Fibroblast of skin of scalp (primary cell): ENCODE measurements at regions not wholly inside any gene's neighbourhood (a gene's known extent, or its start where the extent isn't known, plus 50 kb on each side); places are given as distances from the start of the nearest gene placed in this dataset.

Experiments used
- DNase-seq: peaks from one replicate; pipeline ENCODE4 v3.0.0-alpha.2; 2013

DNA sequence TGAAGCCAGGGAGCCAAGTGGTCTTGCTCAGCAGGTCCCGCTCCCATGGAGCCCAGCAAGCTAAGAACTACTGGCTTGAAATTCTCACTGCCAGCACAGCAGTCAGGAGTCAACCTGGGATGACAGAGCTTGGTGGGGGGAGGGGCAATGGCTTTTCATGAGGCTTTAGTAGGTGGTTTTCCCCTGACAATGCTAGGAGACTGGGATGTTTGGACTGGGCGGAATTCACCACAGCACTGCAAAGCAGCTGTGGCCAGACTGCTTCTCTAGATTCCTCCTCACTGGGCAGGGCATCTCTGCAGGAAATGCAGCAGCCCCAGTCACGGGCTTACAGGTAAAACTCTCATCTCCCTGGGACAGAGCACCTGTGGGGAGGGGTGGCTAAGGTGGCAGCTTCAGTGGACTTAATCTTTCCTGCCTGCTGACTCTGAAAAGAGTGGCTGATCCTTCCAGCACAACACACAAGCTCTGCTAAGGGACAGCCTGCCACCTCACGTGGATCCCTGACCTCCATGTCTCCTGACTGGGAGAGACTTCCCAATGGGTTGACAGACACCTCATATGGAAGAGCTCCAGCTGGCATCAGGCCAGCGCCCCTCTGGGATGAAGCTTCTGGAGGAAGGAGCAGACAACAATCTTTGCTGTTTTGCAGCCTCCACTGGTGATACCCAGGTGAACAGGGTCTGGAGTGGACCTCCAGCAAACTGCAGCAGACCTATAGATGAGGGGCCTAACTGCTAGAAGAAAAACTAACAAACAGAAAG lies 349.7 kb upstream of the ST6GAL2 start:
- no peak for DNase-seq

DNA sequence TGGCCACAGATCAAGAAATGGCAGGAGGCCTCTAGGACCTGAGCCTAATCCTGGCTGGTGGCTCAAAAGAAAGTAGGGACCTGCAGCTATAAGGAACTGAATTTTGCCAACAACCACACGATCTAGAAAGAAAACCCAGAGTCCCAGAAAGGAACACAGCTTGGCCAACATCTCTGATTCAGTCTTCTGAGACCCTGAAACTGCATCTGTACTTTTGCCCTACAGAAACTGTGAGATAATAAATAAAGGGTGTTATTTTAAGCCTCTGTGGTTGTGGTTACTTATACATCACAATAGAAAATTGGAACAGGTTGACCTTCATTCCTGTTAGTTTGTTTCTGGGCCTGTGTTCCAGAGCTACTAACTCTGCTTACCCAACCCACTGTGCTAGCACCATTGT lies 356.8 kb upstream of the ST6GAL2 start:
- no peak for DNase-seq

- DNase-seq, result no peak
These were observed 363.0 kb upstream of the ST6GAL2 start for GRCh38 chr2:107248932-107249331.

- DNase-seq, result no peak
These were observed 369.8 kb upstream of the ST6GAL2 start for GRCh38 chr2:107255744-107256143.

DNA sequence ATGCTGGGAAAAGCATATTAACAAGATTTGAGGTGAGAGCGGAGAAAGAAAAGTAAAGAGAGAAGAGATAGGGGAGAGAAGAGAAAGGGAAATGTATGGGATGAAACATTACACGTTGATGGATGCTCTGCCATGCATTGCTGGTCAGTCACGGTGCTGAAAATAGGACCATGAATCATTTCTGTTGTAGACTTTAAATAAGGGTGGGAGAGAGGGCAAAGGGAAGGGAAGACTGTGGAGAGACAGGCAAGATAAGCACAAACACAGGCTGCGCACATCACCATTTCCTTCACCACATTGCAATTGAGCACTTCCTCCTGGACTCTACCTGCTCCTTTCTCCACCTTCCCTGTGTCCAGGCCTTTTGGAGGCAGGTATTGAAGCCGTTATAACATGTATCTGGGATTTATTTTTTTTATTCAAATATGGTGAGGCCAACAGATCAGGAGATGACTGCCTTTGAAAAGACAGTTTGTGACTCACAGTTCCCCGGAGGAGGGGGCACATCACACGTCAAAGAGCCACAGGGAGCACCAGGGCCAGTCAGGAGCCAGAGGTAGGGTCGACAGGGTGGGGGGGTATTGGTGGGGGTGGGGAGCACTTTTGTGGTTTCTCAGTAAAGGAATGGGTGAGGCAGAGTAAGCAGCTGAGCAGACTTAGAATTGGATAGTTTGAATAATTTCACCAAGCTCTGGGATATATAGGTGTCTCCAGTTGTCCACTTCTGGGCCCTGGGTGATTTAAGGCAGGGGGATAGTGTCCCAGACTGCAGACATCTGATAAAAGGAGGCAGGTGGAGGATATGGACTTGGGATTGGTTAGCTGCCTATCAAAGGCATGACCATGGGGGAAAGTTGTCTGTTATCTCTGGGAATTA lies 372.8 kb upstream of the ST6GAL2 start:
- no peak for DNase-seq

DNA sequence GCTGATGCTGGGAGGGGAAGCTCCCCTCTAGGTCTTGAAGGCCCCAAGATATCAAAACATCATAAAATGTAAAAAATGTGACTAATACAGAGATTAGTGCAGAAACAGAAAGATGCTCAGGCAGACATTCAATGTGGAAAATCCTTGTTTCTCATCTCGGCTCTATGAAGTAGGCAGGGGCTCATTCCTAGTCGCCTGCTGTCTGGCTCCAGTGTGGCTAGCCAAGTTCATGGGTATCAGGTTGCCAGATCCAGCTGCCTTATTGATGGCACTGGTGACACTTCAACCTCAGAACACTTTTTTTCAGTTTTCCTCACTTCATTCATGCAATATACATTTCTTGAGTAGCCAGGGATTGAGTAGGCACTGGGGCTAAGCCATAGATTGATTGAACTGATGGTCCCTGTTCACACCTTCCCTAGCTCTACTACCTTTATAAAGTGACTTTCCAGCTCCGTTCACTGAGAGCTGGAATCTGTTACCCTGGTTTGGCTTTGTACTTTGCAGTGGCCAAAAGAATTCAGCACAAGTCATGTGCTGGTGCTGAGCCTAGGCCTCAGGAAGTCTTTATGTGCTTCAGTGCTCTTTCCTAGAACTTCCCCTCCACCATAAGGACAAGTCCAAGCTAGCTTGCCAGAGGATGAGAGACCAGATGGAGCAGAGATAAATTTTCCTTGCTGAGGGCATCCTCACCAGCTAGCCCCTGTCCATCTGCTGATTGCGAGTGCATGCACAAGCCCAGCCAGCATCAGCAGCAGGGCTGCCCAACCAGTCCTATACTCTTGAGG lies 373.6 kb upstream of the ST6GAL2 start:
- no peak for DNase-seq

- peak; percentile 19 for DNase-seq
These were observed 377.7 kb upstream of the ST6GAL2 start for GRCh38 chr2:107263628-107264027.

DNA sequence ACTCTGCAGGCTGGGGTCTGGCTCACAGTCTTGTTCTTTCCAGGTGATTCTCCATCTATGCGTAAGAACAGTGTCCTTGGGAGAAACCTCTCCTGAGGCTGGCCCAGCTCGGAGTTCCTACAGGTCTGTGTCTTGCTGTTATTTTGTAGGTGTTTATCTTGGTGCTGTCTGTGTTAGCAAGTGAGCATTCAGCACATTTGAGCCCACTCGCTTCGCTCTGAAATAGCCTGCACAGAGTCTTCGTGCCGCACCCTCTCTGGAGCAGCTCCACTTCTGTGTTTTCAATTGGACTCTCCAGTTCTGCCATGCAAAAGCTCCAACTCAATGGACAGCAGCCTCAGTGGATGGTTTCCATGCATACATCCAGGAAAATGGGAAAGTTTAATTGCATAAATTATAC lies 378.2 kb upstream of the ST6GAL2 start:
- no peak for DNase-seq

DNA sequence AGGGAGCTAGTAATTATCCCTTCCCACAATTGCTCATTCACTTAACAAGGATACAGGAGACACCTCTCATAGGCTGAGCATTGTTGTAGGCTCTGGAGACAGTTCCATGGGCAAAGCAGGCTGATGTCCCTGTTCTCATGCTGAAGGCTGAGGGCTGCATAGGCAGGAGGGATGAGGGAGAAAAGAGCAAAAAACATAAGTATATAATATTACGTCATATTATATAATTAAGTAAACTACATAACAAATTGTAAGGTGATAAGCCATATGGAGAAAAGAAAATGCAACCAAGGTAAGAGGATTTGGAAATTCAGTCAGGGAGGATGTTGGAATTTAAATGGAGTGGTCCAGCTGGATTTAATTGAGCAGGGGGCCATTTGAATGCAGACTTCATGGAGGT lies 380.6 kb upstream of the ST6GAL2 start:
- no peak for DNase-seq

DNA sequence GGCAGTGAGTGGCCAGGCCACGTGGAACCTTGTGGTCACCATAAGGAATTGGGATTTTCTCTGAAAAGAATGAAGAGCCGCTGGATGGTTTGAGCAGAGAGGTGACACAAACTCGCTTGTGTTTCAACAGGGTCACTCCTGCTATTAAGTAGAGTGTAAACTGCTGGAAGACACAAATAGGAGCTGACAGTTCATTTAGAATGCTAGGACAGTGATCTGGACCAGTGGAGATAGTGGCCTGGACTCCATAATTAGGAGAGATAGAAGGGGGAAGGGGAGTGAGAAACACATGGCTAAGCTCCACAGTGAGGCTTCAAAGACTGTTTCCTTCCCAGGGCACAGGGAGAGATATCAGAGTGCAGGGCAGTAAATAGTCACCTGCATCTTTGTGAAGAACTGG lies 381.1 kb upstream of the ST6GAL2 start:
- DNase-seq, result no peak

DNA sequence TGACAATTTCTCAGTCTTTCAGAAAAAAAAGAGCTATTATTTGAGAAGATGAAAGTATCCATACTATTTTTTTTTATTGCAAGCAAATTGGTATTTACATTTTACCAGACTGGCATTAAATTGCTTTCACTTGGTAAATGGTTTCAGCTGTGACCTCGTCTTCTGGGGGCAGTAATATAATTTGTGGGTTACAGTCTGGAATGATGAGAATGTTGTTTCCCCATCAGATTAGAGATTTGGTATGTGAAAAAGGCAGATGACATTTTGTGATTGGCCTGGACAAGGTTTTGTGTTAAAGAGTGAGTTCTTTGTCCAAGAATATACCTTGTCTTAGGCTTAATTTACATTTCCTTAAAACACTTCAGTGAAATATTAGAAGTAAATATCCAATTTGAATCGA lies 390.1 kb upstream of the ST6GAL2 start:
- DNase-seq, result peak; percentile 58

DNA sequence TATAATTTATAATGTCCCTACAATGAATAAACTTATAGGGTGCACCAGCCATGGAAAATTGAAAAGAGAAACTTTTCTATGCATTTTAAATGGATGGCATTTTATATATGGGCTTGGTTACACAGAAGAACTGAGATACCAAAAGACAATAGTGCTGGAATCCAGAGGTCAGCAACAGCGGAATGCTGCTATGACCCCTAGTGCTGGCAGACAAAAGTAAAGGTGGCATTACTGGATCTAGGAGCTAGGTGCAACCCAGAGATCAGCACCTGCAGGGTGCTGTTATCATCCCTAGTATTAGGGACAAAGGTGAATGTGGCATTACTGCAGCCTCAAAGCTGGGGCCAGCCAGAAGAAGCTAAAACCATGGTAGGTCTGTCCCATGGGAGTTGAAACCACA lies 392.7 kb upstream of the ST6GAL2 start:
- no peak for DNase-seq

- DNase-seq, result no peak
These were observed 395.7 kb upstream of the ST6GAL2 start for GRCh38 chr2:107281637-107282036.

- no peak for DNase-seq
These were observed 396.2 kb upstream of the ST6GAL2 start for GRCh38 chr2:107282135-107282534.

DNA sequence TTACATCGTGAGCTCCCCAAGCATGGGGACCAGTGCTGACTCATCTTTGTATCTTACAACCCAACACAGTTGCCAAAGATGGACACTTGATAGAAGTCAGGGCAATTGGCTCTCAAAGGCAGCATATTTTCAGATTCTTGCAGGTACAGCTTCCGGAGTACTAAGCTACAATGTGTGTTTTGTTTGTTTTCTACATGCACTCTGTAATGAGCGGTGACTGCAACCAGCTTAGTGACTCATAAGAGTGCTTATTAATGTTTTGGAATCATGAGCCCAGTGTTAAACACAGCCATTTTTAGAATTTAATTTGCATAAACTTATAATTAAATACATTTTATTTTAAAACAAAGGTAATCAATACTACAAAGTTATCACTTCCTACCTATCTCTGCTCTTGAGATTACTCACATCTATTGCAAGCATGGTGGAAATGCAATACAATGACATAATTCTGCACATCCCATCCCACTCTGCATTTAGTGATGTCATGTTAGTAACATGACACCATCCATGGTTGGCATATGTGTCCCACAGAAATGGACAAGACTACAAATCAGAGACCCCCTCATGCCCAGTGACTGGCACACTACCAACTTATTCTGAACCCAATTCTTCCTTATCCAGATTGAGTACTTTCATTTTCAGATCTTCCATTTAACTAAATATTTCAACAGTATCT lies 399.8 kb upstream of the ST6GAL2 start:
- no peak for DNase-seq

- no peak for DNase-seq
These were observed 404.1 kb upstream of the ST6GAL2 start for GRCh38 chr2:107290041-107290440.

GRCh38 chr2:107303964-107304363 lies 418.0 kb upstream of the ST6GAL2 start:
- peak; percentile 35 for DNase-seq

DNA sequence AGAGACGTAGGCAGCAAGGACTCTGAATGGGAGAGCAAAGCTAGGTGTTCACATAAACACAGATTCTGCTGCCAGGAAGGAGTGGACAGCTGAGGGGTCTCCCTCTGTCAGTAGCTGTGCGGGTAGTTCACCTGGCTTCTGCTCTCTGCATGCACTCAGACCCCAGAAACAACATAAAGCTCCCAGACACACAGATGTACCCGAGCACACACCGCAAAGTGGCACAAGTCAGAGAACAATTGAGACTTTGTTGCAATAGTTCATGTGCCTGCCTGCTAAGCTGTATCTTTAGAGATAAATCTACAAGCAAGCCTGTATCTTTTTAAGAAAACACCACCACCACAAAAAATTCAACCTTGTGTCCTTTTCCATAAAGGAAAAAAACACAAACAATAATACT lies 420.0 kb upstream of the ST6GAL2 start:
- no peak for DNase-seq

DNA sequence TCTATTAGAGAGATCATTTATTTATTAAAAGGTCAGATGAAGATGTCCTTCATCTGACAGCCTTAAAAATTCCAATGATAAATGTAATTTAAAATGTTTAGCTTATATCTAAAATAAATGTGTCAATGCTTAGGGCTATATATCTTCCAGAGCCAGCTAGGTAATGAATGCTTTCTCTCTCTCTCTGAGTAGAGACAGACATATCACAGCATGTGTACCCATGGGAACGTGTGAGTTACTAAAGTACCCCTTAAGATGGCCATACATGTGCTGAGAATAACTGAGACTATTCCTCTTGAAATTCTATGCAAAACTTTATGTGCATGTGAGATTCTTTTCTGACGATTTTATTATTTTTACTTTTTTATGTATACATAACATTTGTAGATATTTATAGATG lies 420.9 kb upstream of the ST6GAL2 start:
- no peak for DNase-seq

GRCh38 chr2:107308835-107309234 lies 422.9 kb upstream of the ST6GAL2 start:
- DNase-seq, result no peak

DNA sequence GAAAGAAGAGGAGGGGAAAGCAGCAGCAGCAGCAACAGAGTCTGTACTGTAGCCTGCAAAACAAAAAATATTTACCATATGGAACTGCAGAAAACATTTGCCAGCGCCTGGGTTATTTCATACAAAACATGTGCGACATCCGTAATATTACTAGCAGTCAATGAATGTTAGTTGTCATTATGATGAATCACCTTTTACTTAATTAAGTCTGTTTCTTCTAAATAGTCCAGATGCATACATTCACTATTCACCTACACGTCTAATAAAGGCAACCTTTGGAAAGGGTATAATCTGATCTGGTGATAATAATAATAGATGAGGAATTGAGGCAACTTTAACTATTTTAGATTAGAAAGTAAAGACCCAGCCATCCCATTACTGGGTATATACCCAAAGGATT lies 426.3 kb upstream of the ST6GAL2 start:
- no peak for DNase-seq

DNA sequence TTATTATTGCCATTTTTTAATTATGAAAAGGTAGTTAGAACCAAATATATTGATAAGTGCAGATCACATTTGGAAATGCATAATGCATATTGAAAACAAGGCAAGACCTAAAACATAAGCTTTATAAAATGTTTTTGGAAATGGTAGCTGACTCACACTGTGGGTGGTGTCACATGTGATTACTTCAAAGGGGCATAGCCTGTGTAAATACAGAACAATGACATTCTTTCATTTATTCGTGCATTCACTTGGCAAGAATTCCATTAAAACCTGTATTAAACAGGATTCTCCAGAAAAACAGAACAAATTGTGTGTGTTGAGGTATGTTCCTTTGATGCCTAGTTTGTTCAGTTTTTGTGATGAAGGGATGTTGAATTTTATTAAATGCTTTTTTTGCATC lies 427.3 kb upstream of the ST6GAL2 start:
- DNase-seq, result no peak

- no peak for DNase-seq
These were observed 434.9 kb upstream of the ST6GAL2 start for GRCh38 chr2:107320881-107321280.
